Hematopoietic multipotent progenitor cell treated with erythropoietin and hydrocortisone succinate and interleukin-3 and kit ligand, for 15 days (in vitro differentiated cells): ENCODE measurements at regions not wholly inside any gene's neighbourhood (a gene's known extent, or its start where the extent isn't known, plus 50 kb on each side); places are given as distances from the start of the nearest gene placed in this dataset.

Experiments used
- DNase-seq: peaks from one replicate; pipeline ENCODE4 v3.0.0-alpha.2; 2015; ENCODE audit warnings: low spot score

GRCh38 chr4:151935411-151935810, 174.6 kb upstream of the GATB start:
- DNase-seq: no peak

- no peak for DNase-seq
These were observed 174.0 kb upstream of the GATB start for GRCh38 chr4:151934766-151935165.

GRCh38 chr4:151933122-151933827, 172.5 kb upstream of the GATB start:
- DNase-seq: no peak

GRCh38 chr4:151931563-151931962, 170.8 kb upstream of the GATB start:
- DNase-seq: no peak

- no peak for DNase-seq
These were observed 169.6 kb upstream of the GATB start for GRCh38 chr4:151930372-151930771.

- DNase-seq: no peak
These were observed 167.3 kb upstream of the GATB start for GRCh38 chr4:151928112-151928511.

- DNase-seq: no peak
These were observed 162.0 kb upstream of the GATB start for GRCh38 chr4:151922811-151923210.

GRCh38 chr4:151922306-151922705, 161.5 kb upstream of the GATB start:
- no peak for DNase-seq

GRCh38 chr4:151921811-151922210, 161.0 kb upstream of the GATB start:
- no peak for DNase-seq

- DNase-seq: no peak
These were observed 160.6 kb upstream of the GATB start for GRCh38 chr4:151921386-151921785.

GRCh38 chr4:151917145-151917734, 156.4 kb upstream of the GATB start:
- DNase-seq: no peak

GRCh38 chr4:151912632-151913031, 151.8 kb upstream of the GATB start:
- DNase-seq: no peak

- DNase-seq: no peak
These were observed 151.2 kb upstream of the GATB start for GRCh38 chr4:151911970-151912369.

- no peak for DNase-seq
These were observed 148.1 kb upstream of the GATB start for GRCh38 chr4:151908734-151909497.

GRCh38 chr4:151908201-151908600, 147.4 kb upstream of the GATB start:
- no peak for DNase-seq

GRCh38 chr4:151906438-151906837, 145.6 kb upstream of the GATB start:
- DNase-seq: no peak

GRCh38 chr4:151905197-151905596, 144.4 kb upstream of the GATB start:
- DNase-seq: no peak

- no peak for DNase-seq
These were observed 140.8 kb upstream of the GATB start for GRCh38 chr4:151901631-151902030.

- DNase-seq: no peak
These were observed 136.1 kb upstream of the GATB start for GRCh38 chr4:151896880-151897279.

GRCh38 chr4:151895671-151896070, 134.9 kb upstream of the GATB start:
- no peak for DNase-seq

- no peak for DNase-seq
These were observed 133.4 kb upstream of the GATB start for GRCh38 chr4:151894246-151894645.

GRCh38 chr4:151888367-151888866, 127.6 kb upstream of the GATB start:
- DNase-seq: no peak

GRCh38 chr4:151887816-151888180, 127.0 kb upstream of the GATB start:
- DNase-seq: no peak
